ENCODE measurements at regions not wholly inside any gene's neighbourhood (a gene's known extent, or its start where the extent isn't known, plus 50 kb on each side); places are given as distances from the start of the nearest gene placed in this dataset.

DNA sequence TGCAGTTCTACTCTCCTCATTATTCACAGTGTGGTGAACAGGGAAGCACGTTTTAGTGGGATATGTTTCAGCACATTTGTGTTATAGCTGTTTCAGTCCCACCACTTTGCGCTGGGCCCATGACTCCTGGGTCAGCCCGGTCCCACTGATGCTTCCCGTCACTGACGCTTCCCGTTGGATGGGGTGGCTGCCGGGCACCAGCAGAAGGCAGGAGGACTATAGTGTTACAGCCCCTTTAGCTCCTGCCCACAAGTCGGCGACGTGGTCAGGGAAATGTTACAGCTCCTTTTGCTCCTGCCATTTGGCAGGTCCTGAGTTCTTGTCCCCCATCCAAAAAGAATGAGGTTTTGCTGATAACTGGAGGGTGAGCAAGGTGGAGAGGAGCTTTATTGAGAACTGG, 732.2 kb downstream of the NR4A2 start:
- ATAC-seq (ENCODE audit: low read depth) (no peak), DNase-seq (no peak)
- Mint-ChIP-seq H3K4me3 (no peak overlapping the region), H3K27me3 (no peaks in the 10 kb centered on the region), H3K9me3 (ENCODE audit: insufficient read depth) (peaks cover 3% of the 10 kb centered on the region), H3K4me1 (no peaks in the 10 kb centered on the region), H3K27ac (no peak overlapping the region)
- Histone ChIP-seq H3K79me2 (ENCODE audit: control insufficient read depth, insufficient read depth, low read length) (no peaks in the 10 kb centered on the region), H3K4me2 (replicated peaks; ENCODE audit: low read depth, low read length, poor library complexity, severe bottlenecking) (no peak overlapping the region), H3K36me3 (replicated peaks in 1 of 2; ENCODE audit: control extremely low read depth in 1 of 2, control insufficient read depth in 1 of 2, extremely low read depth in 1 of 2, insufficient read depth in 2 of 2, low read length in 1 of 2) (no peaks in the 10 kb centered on the region), H4K20me1 (ENCODE audit: control insufficient read depth, insufficient read depth, low read length, poor library complexity, severe bottlenecking) (no peaks in the 10 kb centered on the region), H3K27ac (ENCODE audit: low read length in 2 of 2) (no peak overlapping the region), H3K4me1 (ENCODE audit: control insufficient read depth in 2 of 2, insufficient read depth in 2 of 2, low read length in 2 of 2) (no peaks in the 10 kb centered on the region), H3K4me3 (ENCODE audit: control extremely low read depth in 1 of 5, extremely low read depth in 1 of 5, insufficient read depth in 1 of 5, low read depth in 2 of 5, low read length in 4 of 5) (no peak overlapping the region), H2AFZ (ENCODE audit: insufficient read depth, low read depth, low read length, poor library complexity, severe bottlenecking) (no peak overlapping the region), H3K9ac (ENCODE audit: low read length) (no peak overlapping the region), H3K27me3 (replicated peaks in 1 of 4; ENCODE audit: control extremely low read depth in 1 of 4, control insufficient read depth in 3 of 4, insufficient read depth in 4 of 4, low read length in 3 of 4) (no peaks in the 10 kb centered on the region), H3K9me3 (ENCODE audit: control extremely low read depth in 1 of 3, control insufficient read depth in 2 of 3, insufficient read depth in 1 of 3, low read length in 2 of 3) (peaks cover 0 to 19% (median 0%) of the 10 kb centered on the region in 3 donors)
- ChIA-PET CTCF (no interaction called here), POLR2A (no interaction called here)
- intact Hi-C loops (cut with micrococcal nuclease): no loop called here
- WGBS (ENCODE audit: insufficient coverage): over 99% methylated on average over 9 of the region's 10 CpGs
- no peak for TF ChIP-seq EZH2 (IDR thresholded peaks at IDR 0.05; ENCODE audit: borderline replicate concordance, insufficient read depth, low read depth, low read length, poor library complexity, severe bottlenecking)
- TF ChIP-seq, protein P1, sequence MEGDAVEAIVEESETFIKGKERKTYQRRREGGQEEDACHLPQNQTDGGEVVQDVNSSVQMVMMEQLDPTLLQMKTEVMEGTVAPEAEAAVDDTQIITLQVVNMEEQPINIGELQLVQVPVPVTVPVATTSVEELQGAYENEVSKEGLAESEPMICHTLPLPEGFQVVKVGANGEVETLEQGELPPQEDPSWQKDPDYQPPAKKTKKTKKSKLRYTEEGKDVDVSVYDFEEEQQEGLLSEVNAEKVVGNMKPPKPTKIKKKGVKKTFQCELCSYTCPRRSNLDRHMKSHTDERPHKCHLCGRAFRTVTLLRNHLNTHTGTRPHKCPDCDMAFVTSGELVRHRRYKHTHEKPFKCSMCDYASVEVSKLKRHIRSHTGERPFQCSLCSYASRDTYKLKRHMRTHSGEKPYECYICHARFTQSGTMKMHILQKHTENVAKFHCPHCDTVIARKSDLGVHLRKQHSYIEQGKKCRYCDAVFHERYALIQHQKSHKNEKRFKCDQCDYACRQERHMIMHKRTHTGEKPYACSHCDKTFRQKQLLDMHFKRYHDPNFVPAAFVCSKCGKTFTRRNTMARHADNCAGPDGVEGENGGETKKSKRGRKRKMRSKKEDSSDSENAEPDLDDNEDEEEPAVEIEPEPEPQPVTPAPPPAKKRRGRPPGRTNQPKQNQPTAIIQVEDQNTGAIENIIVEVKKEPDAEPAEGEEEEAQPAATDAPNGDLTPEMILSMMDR (IDR thresholded peaks at IDR 0.05): no peak

DNA sequence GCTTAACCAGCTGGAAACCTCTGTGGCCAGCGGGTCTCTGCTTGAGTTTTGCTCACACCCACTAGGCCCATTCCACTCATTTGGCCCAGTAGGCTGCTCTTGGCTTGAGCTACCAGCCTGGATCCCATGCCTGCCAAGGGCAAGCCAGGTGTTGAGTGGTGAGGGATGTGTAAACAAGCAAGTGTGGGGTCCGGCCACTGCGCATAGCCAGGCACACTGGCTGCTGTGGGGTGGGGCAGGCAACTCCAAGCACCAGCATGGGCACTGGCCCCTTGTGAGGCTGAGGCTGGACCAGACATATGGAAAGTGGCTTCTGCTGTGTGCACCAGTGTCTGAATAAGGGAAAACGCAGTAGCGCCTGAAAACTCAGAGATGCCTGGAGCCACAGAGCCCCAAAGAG, 732.7 kb downstream of the NR4A2 start:
- H3K9ac ChIP-seq (ENCODE audit: low read length): no peak overlapping the region
- H3K27ac ChIP-seq (ENCODE audit: low read length in 2 of 2): no peak overlapping the region
- Mint-ChIP-seq H3K27me3 (no peaks in the 10 kb centered on the region), H3K27ac (no peak overlapping the region), H3K9me3 (ENCODE audit: insufficient read depth) (peaks cover 3% of the 10 kb centered on the region), H3K4me3 (no peak overlapping the region), H3K4me1 (no peaks in the 10 kb centered on the region)
- H2AFZ ChIP-seq (ENCODE audit: insufficient read depth, low read depth, low read length, poor library complexity, severe bottlenecking): no peak overlapping the region
- no peak overlapping the region for H3K4me3 ChIP-seq (ENCODE audit: control extremely low read depth in 1 of 5, extremely low read depth in 1 of 5, insufficient read depth in 1 of 5, low read depth in 2 of 5, low read length in 4 of 5)
- no peaks in the 10 kb centered on the region for H3K79me2 ChIP-seq (ENCODE audit: control insufficient read depth, insufficient read depth, low read length)
- intact Hi-C loops (cut with micrococcal nuclease): no loop called here
- peaks cover 0 to 19% (median 0%) of the 10 kb centered on the region in 3 donors for H3K9me3 ChIP-seq (ENCODE audit: control extremely low read depth in 1 of 3, control insufficient read depth in 2 of 3, insufficient read depth in 1 of 3, low read length in 2 of 3)
- H3K36me3 ChIP-seq (replicated peaks in 1 of 2; ENCODE audit: control extremely low read depth in 1 of 2, control insufficient read depth in 1 of 2, extremely low read depth in 1 of 2, insufficient read depth in 2 of 2, low read length in 1 of 2): no peaks in the 10 kb centered on the region
- no peaks in the 10 kb centered on the region for H4K20me1 ChIP-seq (ENCODE audit: control insufficient read depth, insufficient read depth, low read length, poor library complexity, severe bottlenecking)
- no peaks in the 10 kb centered on the region for H3K27me3 ChIP-seq (replicated peaks in 1 of 4; ENCODE audit: control extremely low read depth in 1 of 4, control insufficient read depth in 3 of 4, insufficient read depth in 4 of 4, low read length in 3 of 4)
- H3K4me2 ChIP-seq (replicated peaks; ENCODE audit: low read depth, low read length, poor library complexity, severe bottlenecking): no peak overlapping the region
- ChIA-PET POLR2A (no interaction called here), CTCF (no interaction called here)
- TF ChIP-seq, protein P1 (IDR thresholded peaks at IDR 0.05): no peak
- no peak for TF ChIP-seq EZH2 (IDR thresholded peaks at IDR 0.05; ENCODE audit: borderline replicate concordance, insufficient read depth, low read depth, low read length, poor library complexity, severe bottlenecking)
- WGBS (ENCODE audit: insufficient coverage): 92% methylated on average over 5 of the region's 5 CpGs
- no peak for ATAC-seq (ENCODE audit: low read depth)
- no peaks in the 10 kb centered on the region for H3K4me1 ChIP-seq (ENCODE audit: control insufficient read depth in 2 of 2, insufficient read depth in 2 of 2, low read length in 2 of 2)
- DNase-seq: no peak

All from B cell (primary cell).